SU-DHL-6 (cell line): ENCODE measurements at regions not wholly inside any gene's neighbourhood (a gene's known extent, or its start where the extent isn't known, plus 50 kb on each side); places are given as distances from the start of the nearest gene placed in this dataset.

Experiments
- CTCF ChIP-seq: fragments of 200-600 bp; sonication (generic); IDR thresholded peaks from one replicate; pipeline ENCODE4 v1.5.1; 2017; ENCODE audit warnings: antibody characterized with exemption, mild to moderate bottlenecking, low read length, moderate library complexity; ENCODE audit not compliant: insufficient read depth, poor library complexity, severe bottlenecking
- EZH2phosphoT487 ChIP-seq: fragments of 200-600 bp; sonication (generic), shearing (Covaris generic); conservative IDR thresholded peaks from 2 replicates; pipeline ENCODE4 v1.6.1; 2018; ENCODE audit warnings: mild to moderate bottlenecking, antibody characterized with exemption, low read length, moderate library complexity, mixed read lengths

- no peak for TF ChIP-seq CTCF
- no peak for TF ChIP-seq EZH2phosphoT487
Measured at GRCh38 chr16:87093804-87094555, 223.2 kb downstream of the C16orf95 start.
